ENCODE measurements at regions not wholly inside any gene's neighbourhood (a gene's known extent, or its start where the extent isn't known, plus 50 kb on each side); places are given as distances from the start of the nearest gene placed in this dataset.

DNA sequence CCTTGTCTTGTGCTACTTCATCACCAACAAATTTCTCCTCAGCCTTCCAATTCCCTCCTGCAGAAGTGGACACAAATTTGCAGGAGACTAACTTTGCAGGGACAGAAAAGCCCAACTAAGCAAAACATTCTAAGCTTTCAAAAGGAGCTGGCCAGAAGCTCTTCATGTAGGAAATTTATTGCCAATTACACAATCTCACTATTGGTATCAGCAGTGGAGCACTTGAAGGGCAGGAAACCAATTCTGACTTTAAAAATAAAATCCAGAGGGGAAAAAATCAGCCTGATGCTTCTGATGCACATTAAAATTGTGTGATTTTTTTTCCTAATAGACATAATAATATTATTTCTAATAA, 193.3 kb downstream of the LY86 start:
- DNase-seq (ENCODE audit: low spot score), result no peak

DNA sequence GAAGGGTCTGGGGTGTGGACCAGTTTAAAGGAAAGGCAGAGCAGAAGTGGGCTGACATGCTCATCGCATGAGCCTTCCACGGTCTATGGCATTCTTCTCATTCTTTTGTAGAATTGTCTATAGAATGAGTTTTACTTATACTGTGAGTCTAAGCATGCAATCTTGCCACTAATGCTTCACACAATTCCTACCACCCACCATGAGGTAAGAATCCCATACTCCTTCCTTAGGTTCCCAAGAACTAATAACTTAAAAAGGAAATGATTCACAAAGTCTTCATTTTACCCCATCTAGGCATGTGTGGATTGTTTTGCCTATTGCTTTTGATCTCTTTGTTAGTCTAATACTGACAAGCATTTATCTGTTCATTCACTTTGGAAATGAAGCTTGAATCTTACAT, 195.2 kb downstream of the LY86 start:
- no peak for DNase-seq (ENCODE audit: low spot score)

DNA sequence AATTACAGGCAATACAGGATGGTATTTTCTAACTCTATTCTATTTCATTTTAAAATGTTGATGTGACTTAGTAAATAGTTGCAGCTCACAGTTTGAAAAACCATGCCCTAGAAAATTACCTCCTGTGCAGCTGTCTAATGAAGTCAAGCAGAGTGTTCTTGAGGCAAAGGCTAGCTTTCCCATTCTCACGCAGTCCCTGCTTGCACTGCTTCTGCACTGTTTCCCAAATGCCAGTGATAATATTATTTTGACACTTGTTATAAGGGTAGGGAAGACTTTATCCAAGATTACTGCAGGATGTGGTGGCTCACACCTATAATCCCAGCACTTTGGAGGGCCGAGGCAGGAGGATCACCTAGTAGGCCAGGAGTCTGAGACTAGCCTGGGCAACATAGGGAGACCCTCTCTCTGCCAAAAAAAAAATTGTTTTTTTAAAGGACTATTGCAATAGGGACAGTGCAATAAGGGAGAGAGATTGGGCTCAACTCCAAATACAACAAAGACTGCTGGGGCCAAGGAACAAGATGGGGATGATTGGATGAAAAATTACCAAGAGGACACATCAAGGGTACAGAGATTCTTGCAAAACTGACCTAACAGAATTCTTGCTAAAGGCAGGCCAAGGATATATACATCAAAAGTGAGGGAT, 196.1 kb downstream of the LY86 start:
- no peak for DNase-seq (ENCODE audit: low spot score)

DNA sequence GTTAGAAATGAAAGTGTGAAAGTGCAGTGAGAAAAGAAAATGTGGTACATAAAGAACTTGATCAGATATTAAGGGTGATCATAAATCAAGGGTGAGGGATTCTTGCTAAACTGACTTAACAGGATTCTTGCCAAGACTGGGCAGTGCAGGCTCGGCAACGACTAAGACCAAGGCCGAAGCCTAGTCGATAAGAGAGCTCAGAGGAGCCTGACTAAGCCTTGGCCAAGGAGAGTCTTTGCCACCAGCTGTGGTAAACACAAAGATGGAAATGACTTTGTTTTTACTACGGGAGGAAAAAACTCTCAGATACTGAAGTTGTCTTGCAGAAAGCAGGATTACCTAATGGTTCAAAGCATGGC, 196.6 kb downstream of the LY86 start:
- no peak for DNase-seq (ENCODE audit: low spot score)

DNA sequence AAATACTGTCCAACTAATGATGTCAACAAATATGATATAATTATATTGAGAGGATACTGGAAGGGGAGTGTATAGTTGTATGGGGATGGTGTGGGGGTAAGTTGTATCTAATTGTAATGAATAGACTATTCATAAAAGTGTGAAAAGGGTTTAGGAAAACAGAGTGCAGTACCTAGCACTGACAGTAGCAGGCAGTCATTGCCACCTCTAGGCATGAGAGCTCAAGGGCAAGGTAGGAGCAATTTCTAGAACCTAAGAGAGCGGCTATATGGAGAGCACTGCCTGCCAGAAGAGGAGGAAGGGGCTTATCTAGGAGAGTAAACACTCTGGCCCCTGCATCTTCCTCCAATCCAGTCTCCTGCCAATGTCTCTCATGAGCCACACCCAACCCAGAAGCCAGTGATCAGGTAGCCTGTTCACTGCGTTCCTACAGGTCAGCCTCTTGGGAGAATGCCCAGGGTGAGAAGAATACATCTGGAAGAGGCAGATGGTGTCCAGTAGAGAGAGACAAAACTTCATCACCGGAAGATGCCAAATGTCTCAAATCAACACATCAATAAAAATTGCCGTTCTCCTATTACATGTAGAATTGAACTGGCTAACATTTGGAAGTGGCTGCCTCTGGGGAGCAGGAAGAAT, 200.0 kb downstream of the LY86 start:
- DNase-seq (ENCODE audit: low spot score), result peak; percentile 39

DNA sequence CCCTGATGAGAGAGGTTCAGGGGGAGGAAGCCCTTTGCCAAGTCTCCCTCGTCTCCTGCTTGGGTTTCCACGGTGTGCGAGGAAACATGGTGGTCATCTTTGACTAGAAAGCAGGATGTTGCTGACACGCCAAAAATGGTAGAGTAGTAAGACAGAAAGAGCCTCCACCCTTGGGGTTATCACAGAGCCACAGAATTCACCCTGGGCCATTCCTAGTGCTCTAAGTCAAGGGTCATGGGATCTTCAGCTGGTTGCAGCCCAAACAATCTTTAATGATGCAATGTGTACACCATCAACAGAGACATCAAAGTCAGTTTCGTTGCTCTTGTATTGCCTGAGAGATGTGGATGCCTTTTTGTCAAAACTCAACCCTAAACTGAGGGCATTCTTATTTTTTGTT, 201.9 kb downstream of the LY86 start:
- no peak for DNase-seq (ENCODE audit: low spot score)

DNA sequence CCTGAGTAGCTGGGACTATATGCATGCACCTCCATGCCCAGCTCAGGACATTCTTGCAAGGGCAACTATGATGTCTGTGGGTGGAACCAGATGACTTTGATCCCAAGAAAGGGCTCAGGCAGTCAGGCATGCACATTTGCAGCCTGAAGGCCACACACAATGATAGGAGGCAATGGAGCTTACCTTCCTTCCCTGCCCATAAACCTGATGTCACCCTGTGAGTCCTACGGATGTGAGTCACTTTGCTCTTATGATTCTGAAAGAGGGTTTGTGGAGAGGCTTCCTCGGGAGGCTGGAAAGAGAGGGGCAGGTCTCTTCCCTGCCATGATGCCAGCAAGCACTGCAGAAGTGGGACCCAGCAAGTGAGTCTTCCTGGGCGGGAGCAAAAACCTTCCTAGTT, 202.4 kb downstream of the LY86 start:
- no peak for DNase-seq (ENCODE audit: low spot score)

DNA sequence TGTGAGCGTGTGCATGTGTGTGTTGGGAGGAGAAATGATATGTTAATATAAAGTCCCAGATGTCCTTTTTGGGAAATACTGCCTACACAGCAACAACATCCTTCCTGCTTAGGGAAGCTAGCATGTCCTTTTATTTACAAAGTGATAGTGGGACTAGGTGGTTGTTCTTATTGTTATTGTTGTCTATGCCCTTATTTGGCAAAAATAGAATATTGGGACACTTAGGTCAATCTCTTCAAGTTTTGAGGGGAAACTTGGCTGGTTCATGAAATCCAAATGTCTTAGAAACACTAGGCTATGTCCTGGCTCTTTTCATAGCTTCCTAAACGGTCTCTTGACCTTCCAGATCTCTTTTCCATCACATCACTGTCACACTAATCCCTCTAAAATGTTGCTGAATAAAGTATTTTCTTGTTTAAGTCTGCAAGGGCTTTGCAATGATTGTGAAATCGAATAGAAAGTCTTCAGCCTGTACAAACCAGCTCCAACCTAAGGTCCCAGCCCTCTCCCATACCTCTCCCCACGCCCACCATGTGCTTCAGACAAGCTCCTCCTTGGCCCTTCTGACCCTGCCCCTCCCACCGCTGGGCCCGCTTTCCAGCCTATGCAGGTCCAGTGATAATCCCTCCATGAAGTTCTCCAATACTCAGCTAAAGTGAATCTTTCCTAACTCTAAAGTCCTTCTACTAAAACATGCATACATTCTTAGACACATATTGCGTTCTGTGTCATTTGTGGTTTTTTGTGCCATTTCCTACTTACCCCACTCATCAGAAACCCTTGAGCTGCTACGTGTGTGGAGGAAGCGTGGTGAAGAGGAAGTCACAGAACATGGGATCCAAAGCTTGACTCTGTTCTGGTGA, 205.1 kb downstream of the LY86 start:
- DNase-seq (ENCODE audit: low spot score), result no peak

DNA sequence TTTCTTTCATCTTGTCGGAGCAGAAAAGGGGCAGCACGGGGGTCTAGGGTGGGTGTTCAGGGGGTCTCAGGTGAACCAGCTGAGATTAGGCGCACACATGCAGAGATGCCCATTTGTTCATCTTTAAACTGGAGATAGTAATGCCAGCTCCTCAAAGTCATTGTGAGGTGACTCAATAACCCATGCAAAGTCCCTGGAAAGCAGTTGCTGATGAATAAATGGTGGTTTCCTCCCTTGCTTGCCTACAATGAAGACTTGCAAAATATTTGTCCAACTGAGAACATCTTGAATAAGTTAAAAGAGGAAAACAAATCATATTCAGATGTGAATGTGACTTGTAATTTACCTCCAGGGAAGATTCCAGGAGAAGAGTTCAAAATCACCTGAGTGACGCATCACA, 206.9 kb downstream of the LY86 start:
- no peak for DNase-seq (ENCODE audit: low spot score)

DNA sequence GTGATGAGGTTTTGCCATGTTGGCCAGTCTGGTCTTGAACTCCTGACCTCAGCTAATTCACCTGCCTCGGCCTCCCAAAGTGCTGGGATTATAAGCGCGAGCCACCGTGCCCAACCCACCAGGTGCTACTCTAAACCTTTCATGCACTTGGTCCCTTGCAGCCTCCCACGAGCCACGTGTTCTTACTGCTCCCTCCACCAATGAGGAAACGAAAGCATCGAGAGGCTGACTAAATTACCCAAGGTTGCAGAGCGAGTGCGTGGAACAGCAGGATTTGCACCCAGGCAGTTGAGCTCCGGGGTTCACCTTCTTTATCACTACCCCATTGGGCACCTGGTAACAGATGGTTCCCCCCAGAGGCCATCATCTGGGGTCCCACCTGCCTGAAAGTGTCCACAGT, 208.3 kb downstream of the LY86 start:
- no peak for DNase-seq (ENCODE audit: low spot score)

DNA sequence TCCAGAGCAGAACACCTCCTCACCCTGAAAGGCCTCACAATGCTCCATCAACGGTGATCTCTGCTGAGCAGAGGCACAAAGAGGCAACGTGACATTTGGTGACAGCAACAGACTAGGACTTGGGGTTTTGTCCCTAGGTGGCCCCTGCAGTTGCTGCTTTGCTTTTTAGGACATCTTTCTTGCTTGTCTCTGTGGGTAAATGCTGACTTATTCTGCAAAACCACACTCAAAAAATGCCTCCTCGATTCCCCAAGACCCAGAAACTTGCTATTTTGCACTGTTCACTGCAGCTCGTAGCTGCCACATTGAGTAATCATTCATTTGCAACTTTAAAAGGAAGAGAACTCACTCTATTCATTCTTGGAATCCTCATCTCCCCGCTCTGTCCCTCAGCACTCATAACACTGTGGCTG, 209.9 kb downstream of the LY86 start:
- no peak for DNase-seq (ENCODE audit: low spot score)

DNA sequence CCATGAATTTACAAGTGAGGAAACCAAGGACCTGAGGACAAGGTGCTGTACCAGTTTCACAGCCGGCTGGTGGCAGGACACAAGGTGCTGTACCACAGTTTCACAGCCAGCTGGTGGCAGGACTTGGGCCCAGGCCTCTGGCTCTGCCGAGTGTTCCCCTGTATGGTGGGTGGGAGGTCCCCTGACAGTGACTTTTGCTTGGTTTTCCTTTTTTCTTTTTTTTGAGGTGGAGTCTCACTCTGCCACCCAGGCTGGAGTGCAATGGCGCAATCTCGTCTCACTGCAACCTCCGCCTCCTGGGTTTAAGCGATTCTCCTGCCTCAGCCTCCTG, 212.4 kb downstream of the LY86 start:
- no peak for DNase-seq (ENCODE audit: low spot score)

DNA sequence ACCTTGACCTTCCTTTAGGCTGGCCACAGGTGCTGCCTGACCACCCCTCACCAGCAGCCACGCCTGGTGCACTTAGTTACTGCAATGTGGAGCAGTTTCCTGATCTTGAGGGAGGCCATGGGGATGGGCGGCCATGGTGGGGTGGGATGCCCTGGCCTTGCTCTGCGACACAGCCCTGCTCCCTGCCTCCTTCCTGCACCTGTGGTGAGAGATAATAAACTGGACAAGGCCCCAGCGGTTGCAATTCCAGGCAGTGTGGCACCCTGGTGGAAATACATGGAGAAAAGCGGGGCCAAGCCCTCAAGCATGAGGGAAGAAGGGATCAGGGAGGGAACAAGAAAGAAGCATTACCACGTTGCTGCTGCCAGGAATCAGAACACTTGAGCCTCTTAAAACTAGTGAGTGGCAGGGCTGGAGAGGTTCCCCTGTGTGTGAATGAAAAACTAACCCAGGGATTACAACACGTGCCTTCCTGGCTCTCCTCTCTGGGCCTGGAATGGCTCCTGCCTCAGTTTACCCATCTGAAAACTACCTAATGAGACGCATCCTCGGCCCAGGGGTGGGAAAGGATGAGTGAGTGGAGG, 213.2 kb downstream of the LY86 start:
- no peak for DNase-seq (ENCODE audit: low spot score)

DNA sequence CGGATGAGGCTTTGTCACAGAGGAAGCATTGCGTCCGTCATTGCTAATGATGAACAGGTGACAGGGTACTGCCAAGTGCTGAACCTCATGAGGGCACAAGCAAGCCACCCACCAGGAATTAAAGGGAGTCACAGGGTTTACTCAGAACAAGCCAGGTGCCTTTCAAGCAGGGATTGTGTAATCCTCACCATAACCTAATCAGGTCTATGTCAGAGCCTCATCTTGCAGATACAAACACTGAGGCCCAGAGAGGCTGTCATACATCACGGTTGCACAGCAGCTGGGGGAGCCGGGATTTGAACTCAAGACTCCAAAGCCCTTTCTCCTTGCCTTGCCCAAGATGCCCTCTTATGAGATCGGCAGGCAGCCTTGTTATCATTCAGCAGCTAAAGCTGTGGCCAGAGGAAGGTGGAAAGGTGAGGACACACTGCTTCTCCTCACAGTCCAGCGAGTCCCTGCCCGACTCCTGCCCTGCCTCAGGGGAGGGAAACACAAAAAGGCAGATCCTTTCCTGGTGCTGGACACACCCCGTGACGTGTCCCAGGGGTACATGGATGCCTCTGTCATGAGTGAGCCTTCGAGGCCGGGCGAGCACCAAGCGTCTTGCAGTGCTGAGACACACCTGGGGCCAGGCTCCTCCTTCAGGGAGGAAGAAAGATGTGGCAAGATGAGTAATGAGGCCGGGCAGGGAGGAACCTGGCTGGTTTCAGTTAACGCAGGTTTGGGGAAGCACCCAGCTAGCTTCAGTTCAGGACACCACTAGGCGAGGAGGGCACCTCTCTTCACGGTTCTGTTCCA, 214.9 kb downstream of the LY86 start:
- no peak for DNase-seq (ENCODE audit: low spot score)

DNA sequence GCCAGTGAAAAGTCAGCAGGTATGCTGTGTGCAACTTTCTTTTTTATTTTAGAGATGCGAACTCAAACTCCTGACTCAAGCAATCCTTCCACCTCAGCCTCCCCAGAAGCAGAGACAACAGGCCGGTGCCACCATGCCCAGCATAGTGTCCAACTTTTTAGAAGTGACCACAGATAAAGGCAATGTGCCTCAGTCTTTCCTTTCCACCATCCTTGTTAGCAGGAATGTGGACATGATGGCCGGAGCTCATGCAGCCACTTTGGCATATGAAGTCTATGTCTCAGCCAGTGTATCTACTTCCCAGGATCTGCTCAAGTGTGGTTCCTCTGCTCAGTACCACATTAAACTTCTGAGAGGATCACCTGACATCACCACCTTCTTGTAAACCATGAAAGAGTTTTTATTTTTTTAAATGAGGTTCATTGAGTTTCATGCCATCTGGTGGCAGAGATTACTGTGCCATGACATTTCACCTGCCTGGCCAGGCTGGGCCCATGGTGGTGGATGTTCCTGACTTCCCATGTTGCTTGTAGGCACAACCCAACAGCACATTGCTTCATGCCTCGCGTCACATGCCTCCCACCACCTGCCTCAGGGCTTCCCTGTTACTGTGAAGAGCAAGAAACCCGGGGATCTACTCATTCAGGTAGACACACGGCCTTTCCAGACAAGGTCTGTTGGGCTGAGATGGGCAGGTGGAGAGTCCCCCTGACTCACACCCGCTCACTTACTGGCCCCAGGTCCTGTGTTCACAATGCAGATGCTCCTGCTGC, 216.5 kb downstream of the LY86 start:
- DNase-seq (ENCODE audit: low spot score), result no peak

DNA sequence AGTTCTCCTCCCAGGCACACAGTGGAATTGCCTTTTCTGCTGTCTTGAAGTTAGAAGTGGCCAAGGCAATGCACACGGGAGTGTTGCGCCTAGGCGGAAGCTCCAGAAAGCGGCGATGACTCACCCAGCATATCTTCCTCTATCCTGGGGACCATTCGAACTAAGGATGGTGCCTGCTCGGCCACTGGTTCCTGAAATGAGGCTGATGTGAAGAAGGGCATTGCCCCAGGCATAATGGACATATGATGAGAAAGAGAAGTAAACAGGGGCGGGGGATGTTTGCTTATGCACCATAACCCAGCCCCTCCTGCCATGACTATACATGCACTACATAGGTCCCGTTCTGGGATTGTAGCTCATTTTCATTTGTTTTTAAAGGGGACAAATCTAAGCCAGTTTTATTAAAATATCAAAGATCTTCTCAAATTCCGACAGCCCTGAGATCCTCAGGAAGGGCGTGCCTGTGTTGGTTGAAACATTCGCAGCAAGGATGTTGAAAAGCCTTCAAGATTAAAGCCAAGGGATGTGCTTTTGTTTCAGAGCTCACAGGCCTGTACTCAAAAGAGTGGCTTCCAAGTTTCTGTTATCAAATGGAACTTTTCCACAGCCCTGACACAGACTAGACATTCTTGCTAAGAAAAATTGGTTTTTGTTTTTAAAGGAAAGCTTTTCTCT, 218.5 kb downstream of the LY86 start:
- DNase-seq (ENCODE audit: low spot score), result no peak

DNA sequence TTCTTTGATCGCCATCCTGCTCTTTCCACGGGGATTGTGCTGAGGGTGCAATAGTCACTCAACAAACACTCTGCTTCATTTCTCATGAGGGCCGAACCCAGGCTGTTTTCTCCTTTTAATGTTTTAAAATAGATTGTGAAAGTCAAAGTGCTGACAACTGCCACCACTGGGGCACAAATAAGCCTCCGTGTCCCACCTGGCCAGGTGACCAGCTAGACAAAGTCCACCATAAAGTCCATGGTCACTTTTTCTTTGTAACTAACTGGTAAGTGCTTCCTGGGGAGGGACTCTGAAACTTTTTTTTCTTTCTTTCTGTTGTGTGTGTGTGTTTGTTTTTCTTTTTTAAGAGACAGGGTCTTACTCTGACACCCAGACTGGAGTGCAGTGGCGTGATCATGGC, 219.8 kb downstream of the LY86 start:
- DNase-seq (ENCODE audit: low spot score), result no peak

DNA sequence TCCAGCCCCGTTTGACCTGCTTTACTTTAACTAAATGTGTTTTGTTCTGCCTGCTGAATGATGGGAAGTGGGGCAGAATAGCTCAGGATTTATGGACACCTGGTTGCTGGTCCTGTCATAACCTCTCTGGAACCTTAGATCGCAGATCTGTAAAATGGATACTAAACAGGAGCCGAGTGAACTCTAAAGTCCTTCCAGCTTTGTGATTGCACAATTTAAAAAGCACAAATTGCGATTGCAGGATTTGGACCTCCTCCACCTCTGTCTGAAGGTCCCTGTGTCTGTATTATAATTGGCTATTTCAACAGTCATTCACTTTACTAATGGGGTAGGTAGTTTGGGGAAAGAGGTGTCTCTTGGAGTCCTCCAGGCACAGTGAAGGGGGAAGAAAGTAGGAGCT, 220.4 kb downstream of the LY86 start:
- DNase-seq (ENCODE audit: low spot score), result no peak

DNA sequence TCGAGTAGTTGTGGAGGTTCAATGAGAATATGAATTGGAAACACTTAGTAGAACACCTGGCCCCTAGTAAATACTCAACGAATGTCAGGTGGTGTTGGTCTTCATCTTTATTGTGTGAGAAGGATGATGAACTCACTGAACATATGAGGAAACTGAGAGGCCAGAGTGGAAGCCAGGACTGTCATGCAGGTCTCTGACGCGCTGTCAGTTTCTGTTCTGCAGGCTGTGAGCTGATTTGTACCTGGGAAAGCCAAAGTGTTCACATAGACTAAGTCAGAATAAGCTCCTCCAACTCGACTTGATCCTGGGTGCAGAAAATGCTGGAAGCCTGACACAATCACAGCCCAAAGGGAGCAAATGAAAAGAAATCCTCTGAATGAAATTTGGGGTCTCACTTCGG, 222.2 kb downstream of the LY86 start:
- DNase-seq (ENCODE audit: low spot score), result no peak

DNA sequence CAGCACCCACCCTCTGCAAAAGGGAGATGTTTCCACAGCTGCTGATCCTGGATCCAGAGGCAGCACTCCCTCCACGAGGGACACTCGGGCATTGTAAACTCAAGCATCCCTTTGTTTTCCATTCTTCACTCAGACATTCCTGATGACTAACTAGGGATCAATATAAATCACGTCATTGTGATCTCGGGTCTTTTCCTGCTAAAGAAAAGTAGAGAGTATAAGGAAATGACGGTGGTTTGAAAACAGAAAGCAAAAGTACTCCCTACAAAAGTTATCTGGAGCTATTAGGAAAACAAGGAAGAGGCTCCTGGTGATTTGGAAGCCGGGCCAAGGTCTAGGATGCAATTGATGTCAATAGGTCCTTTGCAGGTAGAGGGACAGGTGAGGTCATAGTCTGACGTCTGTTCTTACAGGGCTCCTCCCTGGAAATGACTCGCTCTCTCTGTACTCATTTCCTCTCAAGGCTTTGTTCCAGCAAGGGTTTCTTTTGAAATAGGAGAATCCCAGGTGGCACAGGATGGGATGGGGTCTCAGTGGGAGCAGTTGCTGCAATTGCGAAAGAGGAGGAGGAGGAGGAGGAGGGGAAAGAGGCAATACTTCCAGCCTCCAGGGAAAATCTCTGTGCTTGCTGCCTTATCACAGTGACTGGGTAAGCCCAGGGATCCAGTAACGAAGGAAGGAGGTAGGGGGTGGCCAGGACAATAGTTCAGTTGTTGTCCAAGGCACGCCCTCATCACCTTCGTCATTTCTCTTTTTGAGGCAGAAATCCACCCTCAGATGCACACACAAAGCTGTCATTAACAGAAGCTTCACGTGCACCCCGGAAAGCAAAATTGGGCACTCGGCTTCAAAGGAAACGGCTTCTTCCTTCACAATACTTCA, 222.8 kb downstream of the LY86 start:
- DNase-seq (ENCODE audit: low spot score), result no peak
